WI38 (cell line): ENCODE measurements at regions not wholly inside any gene's neighbourhood (a gene's known extent, or its start where the extent isn't known, plus 50 kb on each side); places are given as distances from the start of the nearest gene placed in this dataset.

Source experiments
- H3K4me3 ChIP-seq: 2 replicates; pipeline ENCODE4 v1.5.1; 2011; ENCODE audit warnings: low read depth, mild to moderate bottlenecking, control low read depth, low read length
- TF ChIP-seq, protein P1 (sequence below): IDR thresholded peaks from 2 replicates; pipeline ENCODE4 v1.5.1; 2012; ENCODE audit warnings: low read depth, mild to moderate bottlenecking, control low read depth, low read length

DNA sequence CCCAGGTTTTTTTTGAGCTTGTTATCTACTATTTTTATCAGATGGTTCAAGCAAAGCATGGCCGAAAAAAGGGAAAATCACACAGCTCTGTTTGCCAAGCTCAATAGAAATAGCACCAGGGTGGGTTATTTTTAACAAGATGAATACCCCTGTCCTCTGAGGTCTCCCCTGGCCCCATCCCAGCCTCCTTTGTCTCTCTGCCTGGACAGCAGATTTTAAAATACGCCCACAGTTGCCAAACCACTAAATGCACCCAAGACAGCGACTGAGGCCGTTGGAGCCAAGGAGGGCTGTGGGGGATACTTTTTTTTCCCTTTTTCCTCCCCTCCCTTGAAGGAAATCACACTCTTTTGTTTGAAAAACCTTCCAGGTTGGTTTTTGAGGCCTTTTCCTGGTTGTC lies 106.6 kb downstream of the VEGFA start:
- TF ChIP-seq, protein P1, sequence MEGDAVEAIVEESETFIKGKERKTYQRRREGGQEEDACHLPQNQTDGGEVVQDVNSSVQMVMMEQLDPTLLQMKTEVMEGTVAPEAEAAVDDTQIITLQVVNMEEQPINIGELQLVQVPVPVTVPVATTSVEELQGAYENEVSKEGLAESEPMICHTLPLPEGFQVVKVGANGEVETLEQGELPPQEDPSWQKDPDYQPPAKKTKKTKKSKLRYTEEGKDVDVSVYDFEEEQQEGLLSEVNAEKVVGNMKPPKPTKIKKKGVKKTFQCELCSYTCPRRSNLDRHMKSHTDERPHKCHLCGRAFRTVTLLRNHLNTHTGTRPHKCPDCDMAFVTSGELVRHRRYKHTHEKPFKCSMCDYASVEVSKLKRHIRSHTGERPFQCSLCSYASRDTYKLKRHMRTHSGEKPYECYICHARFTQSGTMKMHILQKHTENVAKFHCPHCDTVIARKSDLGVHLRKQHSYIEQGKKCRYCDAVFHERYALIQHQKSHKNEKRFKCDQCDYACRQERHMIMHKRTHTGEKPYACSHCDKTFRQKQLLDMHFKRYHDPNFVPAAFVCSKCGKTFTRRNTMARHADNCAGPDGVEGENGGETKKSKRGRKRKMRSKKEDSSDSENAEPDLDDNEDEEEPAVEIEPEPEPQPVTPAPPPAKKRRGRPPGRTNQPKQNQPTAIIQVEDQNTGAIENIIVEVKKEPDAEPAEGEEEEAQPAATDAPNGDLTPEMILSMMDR = no peak
- H3K4me3 ChIP-seq = no peak overlapping the region

DNA sequence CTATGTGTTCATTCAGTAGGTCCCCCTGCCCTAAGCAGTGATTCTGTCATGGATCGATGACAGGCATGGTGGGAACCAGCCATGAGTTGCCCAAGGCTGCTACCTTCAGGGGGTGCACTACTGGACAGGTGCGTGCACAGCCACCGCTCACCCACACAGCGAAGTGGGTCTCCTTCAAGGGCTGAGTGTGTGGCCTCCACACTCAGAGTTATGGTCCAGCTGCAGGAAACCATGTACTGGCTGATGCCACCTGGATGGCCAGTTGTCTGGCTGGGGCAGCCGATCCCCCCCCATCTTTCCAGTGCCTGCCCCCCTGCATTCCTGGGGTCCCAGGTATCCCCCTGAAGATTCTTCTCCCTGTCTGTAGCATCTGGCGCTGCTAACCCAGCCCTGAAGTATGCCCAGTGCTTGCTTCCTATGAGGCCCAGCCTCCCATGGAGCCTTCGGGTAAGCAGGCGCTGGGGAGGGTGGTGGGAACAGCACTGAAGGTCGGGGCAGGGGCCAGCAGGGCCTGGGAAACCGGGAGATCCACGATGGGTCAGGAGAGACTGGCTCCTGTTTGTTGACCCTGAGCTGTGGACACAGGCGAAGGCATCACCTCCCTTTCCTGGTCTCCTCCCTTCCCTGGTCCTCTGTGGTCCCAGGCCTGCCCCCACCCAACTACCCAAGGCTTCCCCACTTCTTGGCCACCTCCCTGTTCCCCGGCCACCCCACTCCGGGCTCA lies 106.0 kb downstream of the VEGFA start:
- H3K4me3 ChIP-seq = no peak overlapping the region
- TF ChIP-seq, protein P1 = no peak

DNA sequence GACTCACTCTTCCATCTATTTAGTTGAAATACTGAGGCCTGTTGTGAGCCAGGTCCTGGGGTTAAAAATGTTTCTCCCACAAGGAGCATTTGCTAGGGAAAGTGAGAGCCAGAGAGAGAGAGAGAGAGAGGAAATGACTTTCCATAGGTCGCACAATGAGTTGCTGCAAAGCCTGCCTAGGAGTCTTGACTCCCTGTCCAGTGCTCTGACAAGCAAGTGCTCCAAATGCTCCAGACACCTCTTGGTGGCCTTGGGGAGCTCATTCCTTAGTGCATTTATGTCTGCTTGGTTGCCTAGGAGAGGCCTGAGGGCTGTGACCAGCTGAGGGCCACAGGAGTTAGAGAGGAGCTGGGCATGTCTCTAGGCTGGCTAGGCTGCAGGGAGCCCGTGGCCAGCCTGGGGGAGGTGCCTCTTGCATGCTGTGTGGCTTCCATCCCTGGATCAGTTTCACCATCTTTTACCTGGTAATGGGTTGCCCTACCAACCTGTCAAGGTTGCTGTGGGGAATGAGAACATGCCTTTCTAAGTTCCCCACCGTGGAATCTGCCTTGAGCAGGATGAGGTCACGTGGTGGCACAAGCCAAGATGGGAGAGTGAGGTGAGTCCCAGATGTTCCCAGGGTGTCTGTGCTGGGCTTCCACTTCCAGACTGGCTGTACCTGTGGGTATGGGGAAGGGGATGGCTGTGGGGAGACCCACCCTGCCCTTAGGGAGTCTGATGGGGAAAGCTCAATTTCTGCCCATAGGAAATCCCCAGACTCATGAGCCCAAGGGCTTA lies 105.0 kb downstream of the VEGFA start:
- H3K4me3 ChIP-seq = no peak overlapping the region
- TF ChIP-seq, protein P1 = no peak

DNA sequence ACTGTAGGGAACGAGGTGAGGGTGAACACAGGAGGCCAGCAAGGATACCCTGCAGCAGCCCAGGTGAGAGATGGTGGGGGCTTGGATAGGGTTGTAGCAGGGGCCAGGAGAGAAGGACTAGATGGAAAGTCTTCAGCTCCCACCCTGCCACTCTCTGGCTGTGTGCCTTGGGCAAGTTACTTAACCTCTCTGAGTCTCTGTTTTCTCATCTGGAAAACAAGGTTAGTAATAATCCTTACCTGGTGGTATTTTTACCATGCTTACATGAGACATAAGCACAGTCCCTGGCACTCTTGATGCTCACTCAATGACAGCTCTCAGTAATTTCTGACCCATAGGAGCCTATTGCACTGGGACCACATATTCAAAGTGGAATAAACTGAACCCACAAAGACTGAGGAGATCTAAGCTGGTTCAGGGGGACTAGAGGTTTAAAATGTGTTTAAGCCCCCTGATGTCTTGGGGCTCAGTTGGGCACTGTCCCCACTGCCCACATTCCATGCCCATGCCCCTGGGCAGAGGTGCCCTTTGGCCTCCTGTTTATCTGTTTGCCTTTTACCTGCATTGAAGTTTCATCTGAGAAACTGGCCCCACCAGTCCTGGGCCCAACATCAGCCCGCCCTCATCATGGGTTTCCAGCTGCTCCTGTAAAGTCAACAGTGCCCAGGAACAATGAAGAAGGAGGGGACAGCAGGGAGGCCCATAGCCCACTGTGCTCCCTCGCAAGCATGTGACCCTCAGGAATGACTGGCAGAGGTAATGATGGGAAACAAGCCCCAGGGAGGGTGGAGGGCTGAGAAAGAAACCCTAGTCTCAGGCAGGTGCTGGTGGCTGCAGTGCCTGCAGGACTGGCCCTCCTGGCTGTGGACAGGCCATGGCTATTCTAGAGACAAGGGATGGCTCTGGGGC lies 104.0 kb downstream of the VEGFA start:
- TF ChIP-seq, protein P1 = no peak
- no peak overlapping the region for H3K4me3 ChIP-seq

DNA sequence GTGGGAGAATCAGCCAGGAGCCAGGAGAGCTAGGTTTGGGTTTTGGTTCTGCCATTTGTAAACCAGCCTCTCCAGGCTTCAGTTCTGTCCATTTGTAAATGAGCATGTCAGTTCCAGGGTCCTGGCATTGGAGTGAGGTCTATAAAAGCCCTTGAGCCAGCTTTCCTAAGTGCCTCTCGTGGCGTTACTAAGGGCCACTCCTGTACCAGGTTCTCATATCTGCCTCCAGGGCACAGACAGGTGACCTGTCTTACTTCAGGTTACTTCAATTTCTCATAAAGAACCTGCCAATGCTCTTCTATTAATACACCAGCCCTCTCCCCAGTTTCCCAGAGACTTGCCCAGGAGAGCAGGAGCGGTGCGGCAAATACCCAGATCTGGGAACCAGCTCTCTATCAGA lies 101.9 kb downstream of the VEGFA start:
- TF ChIP-seq, protein P1 = no peak
- no peak overlapping the region for H3K4me3 ChIP-seq

DNA sequence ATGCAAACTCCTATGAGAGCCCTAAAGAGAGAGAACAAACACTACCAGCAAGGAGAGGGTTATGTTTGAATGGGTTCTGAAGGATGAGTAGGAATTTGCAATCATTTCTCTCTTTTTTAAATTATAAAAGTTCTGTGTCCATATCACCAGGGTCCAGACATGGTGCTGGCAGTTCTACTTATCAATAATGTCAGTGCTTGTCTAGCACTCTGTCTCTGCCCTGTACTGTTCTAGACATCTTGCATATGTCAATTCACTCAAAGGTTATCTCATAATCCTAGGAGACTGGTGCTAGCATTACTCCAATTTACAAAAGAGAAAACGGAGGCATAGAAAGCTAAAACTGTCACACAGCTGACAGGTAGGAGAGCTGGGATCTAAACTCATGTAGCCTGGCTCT lies 101.3 kb downstream of the VEGFA start:
- TF ChIP-seq, protein P1 = no peak
- no peak overlapping the region for H3K4me3 ChIP-seq

DNA sequence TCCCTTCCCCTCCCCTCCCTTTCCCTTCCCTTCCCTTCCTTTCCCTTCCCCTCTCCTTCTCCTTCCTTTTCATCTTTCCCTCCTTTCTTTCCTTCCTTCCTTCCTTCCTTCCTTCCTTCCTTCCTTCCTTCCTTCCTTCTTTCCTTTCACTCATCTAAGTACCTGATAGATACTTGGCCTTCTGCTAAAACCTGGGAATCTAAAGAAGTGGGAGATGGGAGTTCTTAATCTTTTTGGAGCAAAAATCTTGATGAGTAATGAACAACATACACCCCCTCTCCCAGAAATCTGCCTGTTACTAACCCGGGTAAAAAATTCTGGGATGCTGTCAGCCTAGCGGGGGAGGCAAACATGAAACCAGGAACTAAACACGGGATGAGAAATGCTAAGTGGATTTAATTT lies 100.7 kb downstream of the VEGFA start:
- no peak overlapping the region for H3K4me3 ChIP-seq
- TF ChIP-seq, protein P1 = no peak
